Activated naive CD8-positive, alpha-beta T cell (primary cell): ENCODE measurements at regions not wholly inside any gene's neighbourhood (a gene's known extent, or its start where the extent isn't known, plus 50 kb on each side); places are given as distances from the start of the nearest gene placed in this dataset.

ENCODE experiments used
- H3K27ac Mint-ChIP-seq: one replicate; pipeline ENCODE4 v1.8.0; 2021; ENCODE audit warnings: mixed read lengths
- H3K27me3 Mint-ChIP-seq: one replicate; pipeline ENCODE4 v1.8.0; 2021; ENCODE audit warnings: mixed read lengths
- H3K36me3 Mint-ChIP-seq: one replicate; pipeline ENCODE4 v1.8.0; 2021; ENCODE audit warnings: mixed read lengths
- H3K4me1 Mint-ChIP-seq: one replicate; pipeline ENCODE4 v1.8.0; 2021; ENCODE audit warnings: low read depth, mixed read lengths
- H3K4me3 Mint-ChIP-seq: one replicate; pipeline ENCODE4 v1.8.0; 2021; ENCODE audit warnings: mild to moderate bottlenecking, mixed read lengths
- H3K9me3 Mint-ChIP-seq: one replicate; pipeline ENCODE4 v1.8.0; 2021; ENCODE audit warnings: low read depth, mixed read lengths

GRCh38 chr5:133751421-133751820, 139.1 kb upstream of the FSTL4 start:
- Mint-ChIP-seq H3K27me3 (peaks cover 3% of the 10 kb centered on the region), H3K4me1 (no peaks in the 10 kb centered on the region), H3K4me3 (no peak overlapping the region), H3K36me3 (no peaks in the 10 kb centered on the region), H3K9me3 (no peaks in the 10 kb centered on the region), H3K27ac (no peak overlapping the region)

DNA sequence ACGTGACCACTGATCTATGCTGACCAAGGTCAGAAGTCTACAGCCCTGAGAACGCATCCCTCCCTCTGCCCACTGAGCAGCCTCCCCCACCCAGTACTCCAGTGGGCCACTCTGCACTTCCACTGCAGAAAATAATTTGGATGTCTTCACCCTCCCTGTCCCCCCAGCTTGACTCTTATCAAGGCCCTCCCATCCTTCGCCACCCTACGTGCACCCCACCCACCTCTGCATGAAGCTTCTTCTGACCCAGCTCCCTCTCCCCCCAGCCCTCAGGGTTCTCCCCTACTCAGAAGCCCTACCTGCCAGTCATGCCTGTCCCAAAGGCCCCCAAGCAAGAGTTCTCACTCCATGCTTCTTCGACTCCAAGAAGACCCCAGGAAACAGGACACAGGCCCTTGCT, 138.5 kb upstream of the FSTL4 start:
- Mint-ChIP-seq H3K27ac (no peak overlapping the region), H3K36me3 (no peaks in the 10 kb centered on the region), H3K4me1 (no peaks in the 10 kb centered on the region), H3K4me3 (no peak overlapping the region), H3K9me3 (no peaks in the 10 kb centered on the region), H3K27me3 (peaks cover 2% of the 10 kb centered on the region)

- Mint-ChIP-seq H3K4me3 (no peak overlapping the region), H3K9me3 (no peaks in the 10 kb centered on the region), H3K27me3 (no peaks in the 10 kb centered on the region), H3K36me3 (no peaks in the 10 kb centered on the region), H3K27ac (no peak overlapping the region), H3K4me1 (no peaks in the 10 kb centered on the region)
These were observed 138.0 kb upstream of the FSTL4 start for GRCh38 chr5:133750356-133750755.

GRCh38 chr5:133749331-133749985, 137.1 kb upstream of the FSTL4 start:
- Mint-ChIP-seq H3K27me3 (no peaks in the 10 kb centered on the region), H3K4me1 (no peaks in the 10 kb centered on the region), H3K27ac (no peak overlapping the region), H3K4me3 (no peak overlapping the region), H3K36me3 (no peaks in the 10 kb centered on the region), H3K9me3 (no peaks in the 10 kb centered on the region)

GRCh38 chr5:133746834-133747233, 134.5 kb upstream of the FSTL4 start:
- Mint-ChIP-seq H3K9me3 (no peaks in the 10 kb centered on the region), H3K4me3 (no peak overlapping the region), H3K36me3 (no peaks in the 10 kb centered on the region), H3K27me3 (no peaks in the 10 kb centered on the region), H3K27ac (no peak overlapping the region), H3K4me1 (no peaks in the 10 kb centered on the region)

GRCh38 chr5:133744960-133745308, 132.6 kb upstream of the FSTL4 start:
- Mint-ChIP-seq H3K27ac (no peak overlapping the region), H3K36me3 (no peaks in the 10 kb centered on the region), H3K27me3 (peaks cover 2% of the 10 kb centered on the region), H3K4me3 (no peak overlapping the region), H3K4me1 (no peaks in the 10 kb centered on the region), H3K9me3 (no peaks in the 10 kb centered on the region)

- Mint-ChIP-seq H3K4me3 (no peak overlapping the region), H3K9me3 (no peaks in the 10 kb centered on the region), H3K27ac (no peak overlapping the region), H3K27me3 (peaks cover 2% of the 10 kb centered on the region), H3K4me1 (no peaks in the 10 kb centered on the region), H3K36me3 (no peaks in the 10 kb centered on the region)
These were observed 132.0 kb upstream of the FSTL4 start for GRCh38 chr5:133744051-133744959.

DNA sequence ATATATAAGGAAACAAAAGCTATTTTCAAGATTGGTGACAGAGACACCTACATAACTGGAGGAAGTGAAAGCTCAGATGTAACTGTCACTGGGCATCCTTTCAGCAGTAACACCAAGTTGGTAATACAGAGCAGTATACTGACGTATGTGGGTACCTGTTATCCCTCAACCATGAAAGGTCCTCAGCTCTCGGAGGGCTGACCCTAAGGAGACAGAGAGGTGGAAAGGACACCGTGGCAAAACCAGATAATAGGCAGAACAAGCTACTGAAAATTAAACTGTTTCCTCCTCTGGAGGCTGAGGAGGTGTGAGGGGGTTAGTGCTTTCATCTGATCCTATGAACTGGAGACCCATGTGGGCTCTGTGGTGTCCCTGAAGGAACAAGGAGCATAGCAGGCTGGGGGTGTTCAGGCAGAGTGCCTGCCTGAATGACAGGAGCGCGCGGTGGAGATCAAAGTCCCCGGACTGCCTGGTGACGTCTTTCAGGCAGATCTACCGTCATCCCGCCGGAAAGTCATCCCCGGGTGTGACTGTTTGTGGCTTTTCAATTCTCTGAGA, 130.2 kb upstream of the FSTL4 start:
- Mint-ChIP-seq H3K27ac (no peak overlapping the region), H3K27me3 (peaks cover 2% of the 10 kb centered on the region), H3K9me3 (no peaks in the 10 kb centered on the region), H3K4me1 (no peaks in the 10 kb centered on the region), H3K36me3 (no peaks in the 10 kb centered on the region), H3K4me3 (no peak overlapping the region)

DNA sequence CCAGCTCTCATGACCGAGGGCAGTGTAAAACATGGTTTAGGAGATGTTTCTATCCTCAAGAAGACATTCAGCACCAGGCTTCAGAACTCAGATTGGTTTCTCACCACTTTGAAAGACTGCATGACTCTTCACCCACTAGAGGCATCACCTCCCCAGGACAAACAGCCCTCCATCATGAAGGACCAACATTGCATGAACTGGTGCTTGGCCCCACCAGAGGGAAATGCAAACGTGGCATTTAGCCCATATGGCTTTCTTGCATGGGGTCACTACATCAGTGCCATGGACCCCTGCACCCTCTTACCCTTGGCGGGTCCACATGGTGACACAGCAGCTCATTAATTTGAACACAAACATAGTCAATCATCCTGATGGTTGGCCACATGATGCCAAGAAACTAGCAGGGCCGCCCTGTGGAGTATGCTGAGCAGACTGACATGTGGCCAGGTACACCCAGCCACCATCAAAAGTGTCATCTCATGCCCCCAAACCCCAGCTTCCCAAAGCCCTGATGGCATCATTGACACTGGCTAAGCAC, 129.5 kb upstream of the FSTL4 start:
- H3K36me3 Mint-ChIP-seq: no peaks in the 10 kb centered on the region
- H3K27me3 Mint-ChIP-seq: peaks cover 2% of the 10 kb centered on the region
- H3K27ac Mint-ChIP-seq: no peak overlapping the region
- H3K9me3 Mint-ChIP-seq: no peaks in the 10 kb centered on the region
- H3K4me3 Mint-ChIP-seq: no peak overlapping the region
- H3K4me1 Mint-ChIP-seq: no peaks in the 10 kb centered on the region

DNA sequence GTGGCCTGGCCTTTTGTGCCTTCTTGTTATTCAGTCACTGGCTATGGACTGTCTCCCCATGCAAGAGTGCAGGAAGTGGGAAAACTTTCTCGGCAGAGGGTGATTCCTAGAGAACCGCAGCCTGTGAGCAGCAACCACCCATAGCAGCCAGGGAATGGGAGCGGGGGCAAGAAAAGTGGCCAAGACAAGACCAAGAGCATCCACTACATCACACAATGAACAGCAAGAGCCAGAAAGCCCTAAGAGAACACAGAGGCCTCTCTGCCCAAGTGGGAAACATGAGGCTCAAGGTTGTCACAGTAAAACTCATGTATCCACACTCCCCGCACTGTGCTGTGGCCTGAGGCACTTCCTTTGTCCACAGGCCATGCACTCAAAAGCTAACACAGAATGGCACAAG, 129.1 kb upstream of the FSTL4 start:
- Mint-ChIP-seq H3K4me3 (no peak overlapping the region), H3K36me3 (no peaks in the 10 kb centered on the region), H3K4me1 (no peaks in the 10 kb centered on the region), H3K27me3 (peaks cover 2% of the 10 kb centered on the region), H3K27ac (no peak overlapping the region), H3K9me3 (no peaks in the 10 kb centered on the region)

GRCh38 chr5:133739181-133739780, 126.9 kb upstream of the FSTL4 start:
- Mint-ChIP-seq H3K27me3 (peaks cover 2% of the 10 kb centered on the region), H3K4me3 (no peak overlapping the region), H3K36me3 (no peaks in the 10 kb centered on the region), H3K27ac (no peak overlapping the region), H3K9me3 (no peaks in the 10 kb centered on the region), H3K4me1 (no peaks in the 10 kb centered on the region)

GRCh38 chr5:133738271-133738670, 125.9 kb upstream of the FSTL4 start:
- Mint-ChIP-seq H3K36me3 (no peaks in the 10 kb centered on the region), H3K4me3 (no peak overlapping the region), H3K27me3 (peaks cover 2% of the 10 kb centered on the region), H3K27ac (no peak overlapping the region), H3K9me3 (no peaks in the 10 kb centered on the region), H3K4me1 (no peaks in the 10 kb centered on the region)

DNA sequence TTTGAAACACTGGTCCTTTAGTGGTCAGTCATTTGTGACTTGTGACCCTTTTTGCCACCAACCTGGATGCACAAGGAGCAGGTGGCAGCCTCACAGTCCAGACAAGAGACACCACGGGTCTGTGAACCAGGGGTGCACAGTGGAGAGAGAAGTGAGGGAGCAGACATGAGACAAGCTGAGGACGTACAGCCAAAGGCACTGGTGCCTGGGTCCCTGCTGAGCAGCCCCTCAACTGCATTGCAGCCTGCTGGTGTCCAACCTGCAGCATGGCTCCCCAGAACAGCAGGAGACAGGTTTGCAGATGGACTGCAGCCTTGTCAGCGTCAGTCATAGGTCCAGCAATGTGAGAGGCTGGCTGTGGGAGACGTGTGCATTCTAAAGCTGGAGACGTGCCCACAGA, 124.2 kb upstream of the FSTL4 start:
- Mint-ChIP-seq H3K27me3 (peaks cover 2% of the 10 kb centered on the region), H3K4me3 (no peak overlapping the region), H3K9me3 (no peaks in the 10 kb centered on the region), H3K4me1 (no peaks in the 10 kb centered on the region), H3K27ac (no peak overlapping the region), H3K36me3 (no peaks in the 10 kb centered on the region)

DNA sequence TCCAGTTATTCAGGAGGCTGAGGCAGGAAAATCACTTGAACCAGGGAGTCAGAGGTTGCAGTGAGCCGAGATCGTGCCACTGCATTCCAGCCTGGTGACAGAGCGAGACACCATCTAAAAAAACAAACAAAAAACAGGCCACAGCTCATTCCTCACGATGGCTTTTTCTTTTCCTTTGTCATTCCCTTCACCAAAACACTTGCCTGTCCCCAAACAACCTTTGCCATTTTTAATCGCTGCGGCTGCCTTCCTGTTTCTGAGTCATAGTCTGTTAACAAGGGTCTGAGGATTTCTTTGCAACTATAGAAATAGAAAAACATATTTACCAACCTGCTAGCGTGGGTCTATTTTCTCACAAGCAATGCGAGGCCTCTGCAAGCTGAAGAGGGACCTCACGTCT, 123.0 kb upstream of the FSTL4 start:
- Mint-ChIP-seq H3K4me1 (no peaks in the 10 kb centered on the region), H3K27ac (no peak overlapping the region), H3K4me3 (no peak overlapping the region), H3K9me3 (no peaks in the 10 kb centered on the region), H3K27me3 (no peaks in the 10 kb centered on the region), H3K36me3 (no peaks in the 10 kb centered on the region)

- Mint-ChIP-seq H3K27me3 (no peaks in the 10 kb centered on the region), H3K27ac (no peak overlapping the region), H3K4me3 (no peak overlapping the region), H3K4me1 (no peaks in the 10 kb centered on the region), H3K36me3 (no peaks in the 10 kb centered on the region), H3K9me3 (no peaks in the 10 kb centered on the region)
These were observed 122.6 kb upstream of the FSTL4 start for GRCh38 chr5:133734916-133735315.
